TTC549 (cell line): ENCODE measurements at regions not wholly inside any gene's neighbourhood (a gene's known extent, or its start where the extent isn't known, plus 50 kb on each side); places are given as distances from the start of the nearest gene placed in this dataset.
"Not testable (repeated sequence)": the region's sequence is repeated elsewhere in the genome, so short reads cannot be mapped to it uniquely, and the experiment has no call there.

Source experiments
- FAIRE-seq: peaks from 2 replicates; lab custom pipeline; 2012; peaks lifted over from hg19 to GRCh38; lab: Jason Lieb, UNC

GRCh38 chr2:8346706-8347430 lies 335.0 kb upstream of the ID2 start:
- no peak for FAIRE-seq

- FAIRE-seq = not testable (repeated sequence)
Measured at GRCh38 chr2:8348911-8349310, 332.9 kb upstream of the ID2 start.

- no peak for FAIRE-seq
Measured at GRCh38 chr2:8352296-8352695, 329.6 kb upstream of the ID2 start.

DNA sequence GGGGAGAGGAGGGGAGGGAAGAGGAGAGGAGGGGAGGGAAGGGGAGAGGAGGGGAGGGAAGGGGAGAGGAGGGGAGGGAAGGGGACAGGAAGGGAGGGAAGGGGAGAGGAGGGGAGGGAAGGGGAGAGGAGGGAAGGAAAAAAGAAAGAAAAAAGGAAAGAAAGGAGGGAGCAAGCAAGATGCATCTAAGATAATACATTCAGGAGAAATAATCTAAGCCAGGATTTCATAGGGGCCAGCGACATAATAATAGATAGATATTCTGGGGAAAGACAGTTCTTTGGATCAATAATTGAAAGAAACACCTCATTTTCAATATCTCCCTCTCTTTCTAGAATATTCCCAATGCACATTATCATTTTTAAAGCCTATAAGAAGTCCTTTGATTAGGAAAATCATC lies 328.9 kb upstream of the ID2 start:
- no peak for FAIRE-seq

- no peak for FAIRE-seq
Measured at GRCh38 chr2:8355102-8355859, 326.6 kb upstream of the ID2 start.

- FAIRE-seq = no peak
Measured at GRCh38 chr2:8357738-8358518, 323.9 kb upstream of the ID2 start.

GRCh38 chr2:8361930-8362329 lies 319.9 kb upstream of the ID2 start:
- FAIRE-seq = no peak

- no peak for FAIRE-seq
Measured at GRCh38 chr2:8363161-8363560, 318.7 kb upstream of the ID2 start.

DNA sequence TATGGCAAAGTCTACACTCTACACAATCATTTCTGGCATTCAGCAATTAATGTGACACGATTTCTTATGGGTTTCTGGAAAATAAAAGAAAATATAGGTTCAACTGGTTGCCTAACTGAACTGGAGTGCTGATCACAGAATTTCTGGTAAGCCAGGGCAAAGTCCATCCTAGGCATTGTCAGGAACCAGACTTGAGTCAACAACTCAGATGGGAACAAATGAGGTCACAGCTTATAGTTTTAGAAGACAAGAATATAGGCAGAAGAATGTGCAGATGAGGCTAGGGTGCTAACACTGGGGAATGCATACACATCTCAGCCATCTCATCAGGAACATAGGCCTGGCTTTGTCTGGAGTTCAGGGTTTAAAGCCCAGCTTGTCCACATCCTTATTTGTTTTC lies 317.2 kb upstream of the ID2 start:
- FAIRE-seq = no peak

DNA sequence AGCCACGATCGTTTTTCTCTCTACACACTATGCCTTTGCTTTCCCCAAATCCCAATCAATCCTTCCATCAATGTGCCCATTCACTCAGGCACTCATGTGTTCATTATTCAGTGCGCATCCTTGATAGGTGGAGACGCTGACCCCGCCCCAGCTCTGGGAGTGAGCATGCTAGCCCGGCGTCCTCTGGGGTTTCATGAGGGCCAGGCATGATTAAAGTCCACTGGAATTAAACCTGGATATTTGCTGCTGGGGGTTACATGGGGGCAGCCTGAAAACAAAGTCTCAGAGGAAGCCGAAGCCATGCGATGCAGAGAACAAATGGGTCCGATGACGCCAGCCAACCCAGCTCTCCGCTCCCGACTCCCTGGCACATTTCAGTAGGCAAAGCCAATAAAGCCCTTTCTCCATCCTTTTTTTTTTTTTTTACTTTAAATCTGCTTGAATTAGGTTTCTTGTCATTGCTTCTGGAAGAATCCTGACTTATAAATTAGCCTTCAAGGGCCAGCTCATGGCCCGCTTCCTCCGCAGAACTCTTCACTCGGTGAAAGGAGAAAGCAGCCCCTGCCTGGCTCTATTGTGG lies 316.4 kb upstream of the ID2 start:
- FAIRE-seq = no peak

GRCh38 chr2:8367833-8368232 lies 314.0 kb upstream of the ID2 start:
- no peak for FAIRE-seq

DNA sequence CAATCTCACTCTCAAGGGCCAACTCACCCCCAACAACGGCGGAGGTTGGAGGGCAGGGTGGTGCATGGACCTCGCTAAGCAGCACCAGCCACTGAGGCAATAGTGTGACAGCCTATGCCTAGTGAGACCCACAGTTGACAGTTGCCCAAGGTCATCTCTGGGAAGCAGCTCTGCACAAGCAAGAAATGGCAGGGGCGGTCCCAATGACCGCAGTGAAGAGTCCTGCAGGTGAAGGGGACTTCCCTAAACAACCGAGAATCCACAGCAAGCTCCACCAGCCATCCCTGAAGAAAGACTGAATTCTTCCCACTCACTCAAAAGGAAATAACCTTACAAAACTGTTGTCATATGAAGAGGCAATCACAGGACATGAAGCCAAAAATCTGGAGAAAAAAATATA lies 313.4 kb upstream of the ID2 start:
- FAIRE-seq = no peak

GRCh38 chr2:8369522-8369921 lies 312.3 kb upstream of the ID2 start:
- FAIRE-seq = no peak

- no peak for FAIRE-seq
Measured at GRCh38 chr2:8370258-8370802, 311.5 kb upstream of the ID2 start.

GRCh38 chr2:8371653-8372052 lies 310.2 kb upstream of the ID2 start:
- no peak for FAIRE-seq

- no peak for FAIRE-seq
Measured at GRCh38 chr2:8374782-8375181, 307.1 kb upstream of the ID2 start.

DNA sequence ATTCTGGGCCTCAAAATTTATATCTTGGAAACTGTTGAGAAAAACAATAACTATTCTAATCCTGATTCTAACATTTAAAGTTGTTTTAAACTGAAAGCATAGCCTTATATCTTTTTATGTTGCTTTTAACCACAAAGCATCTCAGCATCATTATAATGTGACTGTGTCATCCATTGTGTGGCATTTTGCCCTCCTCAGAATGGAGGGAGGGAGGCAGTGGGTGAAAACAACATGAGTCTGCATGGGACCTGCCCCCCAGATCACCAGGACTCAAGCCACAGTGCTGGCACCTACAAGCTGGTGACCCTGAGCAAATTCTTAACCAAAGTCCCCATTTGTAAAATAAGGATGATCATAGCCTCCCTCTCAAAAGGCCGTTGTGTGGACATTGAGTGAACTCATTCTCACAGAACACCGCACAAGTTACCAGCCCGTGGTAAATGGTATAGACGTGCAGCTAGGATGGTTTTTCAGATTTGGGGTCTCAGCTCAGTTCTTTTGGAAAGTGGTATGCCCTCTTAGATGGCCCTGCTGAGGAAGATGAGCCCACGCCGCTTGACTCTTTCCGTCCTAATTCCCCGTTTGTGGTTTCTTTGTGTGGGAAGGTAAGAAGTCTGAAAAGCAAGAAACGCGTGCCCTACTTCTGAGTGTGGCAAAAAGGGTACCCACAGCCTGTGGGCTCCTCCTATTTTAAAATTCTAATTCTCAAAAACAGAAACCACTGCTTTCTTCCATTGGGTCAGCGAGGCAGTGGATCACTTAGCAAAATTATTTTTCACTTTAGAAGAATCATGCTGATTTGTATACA lies 305.0 kb upstream of the ID2 start:
- FAIRE-seq = no peak

DNA sequence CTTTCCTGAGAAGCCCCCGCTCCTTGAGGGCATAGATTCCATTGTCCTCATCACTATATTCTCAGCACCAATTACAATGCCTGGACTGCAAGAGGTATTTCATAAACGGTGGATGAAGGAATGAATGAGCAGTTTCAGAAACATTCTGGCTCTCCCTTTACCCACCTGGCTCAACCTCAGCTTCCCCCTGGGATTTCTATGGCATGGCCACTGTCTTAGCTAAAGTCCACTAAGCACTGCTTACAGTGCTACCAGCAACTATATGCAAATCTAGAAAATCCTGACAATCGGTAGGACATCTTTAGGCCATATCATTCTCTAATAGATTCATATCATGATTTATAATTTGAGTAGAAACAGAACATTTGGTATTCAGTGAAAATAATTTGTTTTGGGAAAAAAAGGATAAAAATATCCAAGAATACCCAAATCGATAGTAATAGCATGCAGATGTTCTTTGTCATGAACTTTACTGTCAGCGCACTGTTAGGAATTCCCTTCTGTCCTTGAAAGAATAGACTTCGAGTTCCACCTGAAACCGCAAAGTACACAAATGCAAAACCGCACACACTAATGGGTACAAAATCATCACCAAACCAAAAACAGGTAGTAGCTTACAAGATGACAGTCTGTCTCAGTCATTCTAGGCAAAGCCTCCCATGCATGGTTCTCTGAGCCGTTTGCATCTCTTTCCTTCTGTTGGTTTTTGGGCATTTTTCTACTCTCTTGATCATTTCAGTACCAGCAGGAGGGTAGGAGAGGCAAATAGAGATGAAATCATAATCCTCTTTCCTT lies 303.6 kb upstream of the ID2 start:
- FAIRE-seq = no peak

DNA sequence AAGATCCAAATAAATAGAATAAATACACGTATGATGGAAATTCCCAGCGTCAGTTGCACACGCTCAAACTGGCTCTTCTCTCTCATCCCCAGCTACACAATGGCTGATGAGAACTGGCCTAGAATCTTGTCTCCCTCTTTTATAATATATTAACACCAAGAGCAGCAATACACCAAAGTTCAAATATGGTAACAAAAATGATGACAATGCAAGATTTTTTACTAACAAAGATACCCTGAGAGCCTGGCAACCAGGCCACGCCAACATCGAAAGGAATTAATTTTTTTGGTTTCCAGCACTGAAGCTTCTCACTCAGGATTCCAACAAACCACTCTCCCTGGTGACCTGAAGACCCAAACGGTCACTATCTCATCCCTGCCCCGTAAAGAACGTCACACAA lies 302.7 kb upstream of the ID2 start:
- FAIRE-seq = no peak

DNA sequence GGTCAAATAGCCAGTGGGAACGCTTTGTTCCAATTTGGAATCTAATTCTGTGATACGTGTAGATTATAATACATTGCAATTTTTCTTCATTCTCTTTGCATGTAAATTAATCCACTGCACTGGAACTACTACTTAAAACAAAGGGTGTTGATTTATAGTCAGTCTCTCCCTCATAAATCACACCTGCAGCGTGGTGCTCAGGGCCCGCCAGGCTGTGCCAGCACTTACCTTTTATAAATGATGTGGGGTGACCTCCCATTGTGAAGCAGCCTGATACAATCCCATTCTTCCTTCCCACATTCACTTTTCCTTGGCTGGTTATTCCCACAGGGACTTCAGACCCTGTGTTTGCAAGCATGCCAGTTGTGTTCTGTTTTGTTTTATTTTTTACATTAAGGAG lies 302.3 kb upstream of the ID2 start:
- no peak for FAIRE-seq

DNA sequence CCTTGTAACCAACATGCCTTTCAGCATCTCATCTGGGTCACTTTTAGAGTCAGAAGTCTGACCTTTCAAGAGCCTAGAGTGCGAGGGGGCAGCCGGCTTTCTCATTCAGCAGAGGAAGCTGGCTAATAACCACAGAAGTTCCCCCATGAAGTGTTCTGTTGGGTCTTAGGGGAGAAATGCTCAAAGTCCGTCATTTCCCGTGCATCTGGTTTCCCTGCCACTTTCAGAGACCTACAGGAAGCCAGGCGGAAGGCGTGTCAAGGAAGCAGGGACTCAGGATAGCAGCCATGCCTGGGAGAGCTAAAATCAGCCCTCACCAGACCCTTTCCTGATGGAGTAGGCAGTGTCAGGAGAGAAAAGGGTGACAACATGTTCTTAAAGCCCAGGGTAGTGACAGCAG lies 301.8 kb upstream of the ID2 start:
- FAIRE-seq = no peak
